ENCODE measurements at regions not wholly inside any gene's neighbourhood (a gene's known extent, or its start where the extent isn't known, plus 50 kb on each side); places are given as distances from the start of the nearest gene placed in this dataset.

DNA sequence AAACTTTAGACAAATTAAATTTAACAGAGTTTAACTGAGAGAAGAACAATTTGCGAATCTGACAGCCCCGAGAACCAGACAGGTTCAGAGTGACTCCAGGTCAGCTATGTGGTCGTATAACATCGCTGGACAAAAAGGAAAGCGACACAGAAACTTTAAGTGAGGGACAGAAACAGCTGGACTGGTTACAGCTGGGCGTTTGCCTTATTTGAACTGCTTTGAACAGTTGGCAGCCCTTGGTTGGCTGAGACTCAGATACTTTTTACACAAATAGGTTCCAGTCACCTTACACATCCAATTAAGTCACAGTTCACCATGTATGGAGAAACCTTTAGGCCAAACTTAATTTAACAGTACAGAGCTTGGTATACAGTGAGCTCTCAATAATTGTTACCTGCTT is 436.9 kb downstream of the GUCY1A2 start:
- no peak for DNase-seq (ENCODE audit: low spot score)

DNA sequence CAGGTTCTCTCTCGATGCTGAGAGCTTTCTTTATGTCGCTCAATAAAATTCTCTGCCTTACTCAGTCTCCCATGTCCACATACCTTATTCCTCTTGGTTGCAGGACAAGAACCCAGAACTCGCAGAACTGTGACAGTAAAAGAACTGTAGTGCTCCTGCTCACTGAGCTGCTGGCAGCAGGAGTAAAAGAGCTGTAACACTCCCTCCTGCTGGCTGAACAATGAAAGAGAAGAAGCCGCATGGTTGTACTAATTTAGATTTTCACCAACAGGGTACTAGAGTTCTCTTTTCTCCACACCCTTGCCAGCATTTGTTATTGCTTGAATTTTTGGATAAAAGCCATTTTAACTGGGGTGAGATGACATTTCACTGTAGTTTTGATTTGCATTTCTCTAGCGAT is 433.2 kb downstream of the GUCY1A2 start:
- peak; percentile 10 for DNase-seq (ENCODE audit: low spot score)

DNA sequence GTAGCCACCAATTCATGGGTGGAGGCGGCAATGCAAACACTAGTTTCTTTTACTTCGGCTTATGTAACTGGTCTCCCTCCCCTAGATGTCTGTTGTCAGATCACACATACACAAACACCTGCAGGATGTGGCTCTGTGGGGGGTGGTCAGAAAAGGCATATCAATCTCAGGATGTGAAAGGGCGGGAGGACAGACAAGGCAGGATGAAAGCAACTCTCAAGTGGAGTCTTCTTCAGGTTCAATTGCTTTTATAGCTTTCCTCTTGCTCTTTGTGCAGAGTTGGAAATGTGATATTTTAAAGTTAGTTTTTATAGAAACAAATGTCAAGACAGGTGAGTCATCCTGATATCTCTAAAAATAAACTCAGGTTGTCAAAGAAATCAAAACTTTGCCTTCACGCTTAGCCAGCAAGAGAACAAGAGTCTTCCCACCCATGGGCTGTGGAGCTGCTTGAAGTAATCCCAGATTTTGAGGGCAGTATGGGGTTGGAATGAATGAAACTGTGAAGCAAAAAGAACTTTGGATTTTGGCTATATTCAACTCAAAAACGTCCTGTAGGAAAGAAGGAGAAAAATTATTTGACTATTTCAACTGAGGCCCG is 423.4 kb downstream of the GUCY1A2 start:
- no peak for DNase-seq (ENCODE audit: low spot score)

DNA sequence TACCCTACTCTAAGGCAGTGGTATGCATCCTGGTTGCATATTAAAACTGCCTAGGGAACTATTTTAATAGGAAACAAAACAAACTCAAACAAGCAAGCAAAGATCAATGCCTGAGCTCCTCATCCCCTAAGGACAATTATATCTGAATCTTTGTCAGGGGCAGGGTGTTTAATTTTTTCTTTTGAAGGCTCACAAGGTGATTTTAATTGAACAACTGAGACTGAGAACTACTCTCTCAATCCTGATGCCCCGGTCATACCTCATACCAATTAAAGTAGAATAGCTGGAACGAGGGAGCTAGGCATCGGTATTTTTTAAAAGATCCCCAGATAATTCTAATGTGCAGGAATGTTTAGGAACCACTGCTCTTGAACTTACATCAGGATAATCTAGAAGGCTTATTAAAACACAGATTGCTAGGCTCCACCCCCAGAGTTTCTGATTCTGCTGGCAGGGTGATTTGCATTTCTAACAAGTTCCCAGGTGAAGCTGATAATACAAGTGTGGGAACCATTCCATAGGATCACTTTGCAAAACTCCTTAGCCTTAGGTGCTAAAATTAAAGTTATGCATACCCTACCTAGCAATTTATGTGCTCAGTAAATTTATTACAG is 416.5 kb downstream of the GUCY1A2 start:
- no peak for DNase-seq (ENCODE audit: low spot score)

DNA sequence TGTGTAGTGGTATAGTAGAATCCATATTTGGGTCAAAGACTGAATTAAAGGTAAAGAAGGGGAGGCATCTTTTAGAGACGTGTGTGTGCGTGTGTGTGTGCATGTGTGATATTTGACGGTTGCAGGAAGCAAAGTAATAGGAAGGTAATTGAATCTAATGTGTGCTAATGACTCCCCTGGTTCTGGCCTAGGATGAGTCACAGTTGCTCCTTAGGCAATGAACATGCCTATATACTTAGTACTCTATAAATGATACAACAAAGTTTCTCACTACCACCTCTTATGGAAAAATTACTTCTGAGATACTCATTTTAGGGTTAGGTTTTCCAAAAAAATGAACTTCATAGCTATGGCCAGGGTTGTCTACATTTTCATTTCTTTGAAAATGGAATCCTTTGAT is 409.6 kb downstream of the GUCY1A2 start:
- DNase-seq (ENCODE audit: low spot score): no peak

DNA sequence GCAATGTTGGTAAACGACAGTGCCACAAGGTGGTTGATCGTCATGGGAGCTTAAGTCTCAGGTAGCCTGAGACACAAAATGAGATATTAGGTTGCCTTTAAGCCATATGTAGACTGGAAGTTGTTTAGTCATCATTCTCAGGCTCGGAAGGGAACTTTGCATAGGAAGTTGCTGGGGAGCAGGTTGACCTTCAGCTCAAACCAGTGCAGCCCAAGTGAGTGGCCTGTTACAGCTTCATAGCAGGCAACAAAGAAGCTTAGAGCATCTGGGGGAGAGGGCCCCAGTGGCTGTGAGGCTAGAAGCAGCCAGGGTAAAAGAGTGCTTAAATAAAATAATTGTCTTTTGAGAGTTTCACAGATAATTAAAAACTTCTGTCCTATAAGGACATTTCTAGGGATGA is 404.0 kb downstream of the GUCY1A2 start:
- DNase-seq (ENCODE audit: low spot score): no peak

DNA sequence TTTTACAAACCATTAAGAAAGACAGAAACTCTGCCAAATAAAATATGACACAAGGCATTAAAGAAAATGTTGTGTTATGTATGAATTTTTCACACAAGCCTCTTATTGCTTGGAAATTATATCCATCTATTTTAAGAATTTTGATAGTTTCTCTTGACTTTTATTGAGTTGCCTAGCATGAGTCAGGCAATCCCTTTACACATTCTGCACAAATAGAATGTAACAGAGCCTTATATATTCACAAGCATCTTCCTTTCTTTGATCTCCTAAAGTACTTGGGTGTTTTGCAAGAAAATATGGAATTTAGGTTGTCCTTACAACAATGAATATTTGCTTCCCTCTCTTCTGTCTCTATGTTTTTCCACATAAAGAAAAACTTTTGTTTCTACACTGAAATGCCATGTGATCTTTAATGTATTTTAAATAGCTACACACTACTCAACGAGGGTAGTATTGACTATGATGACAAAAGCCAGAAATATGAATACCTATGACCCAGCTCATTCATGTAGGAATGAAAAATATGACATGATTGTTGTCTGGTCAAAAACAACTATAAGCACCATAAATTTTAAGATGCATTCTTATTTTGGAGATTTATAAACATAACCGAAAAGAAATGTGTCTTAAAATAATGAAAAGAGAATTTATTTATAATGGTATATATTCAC is 398.8 kb downstream of the GUCY1A2 start:
- no peak for DNase-seq (ENCODE audit: low spot score)

DNA sequence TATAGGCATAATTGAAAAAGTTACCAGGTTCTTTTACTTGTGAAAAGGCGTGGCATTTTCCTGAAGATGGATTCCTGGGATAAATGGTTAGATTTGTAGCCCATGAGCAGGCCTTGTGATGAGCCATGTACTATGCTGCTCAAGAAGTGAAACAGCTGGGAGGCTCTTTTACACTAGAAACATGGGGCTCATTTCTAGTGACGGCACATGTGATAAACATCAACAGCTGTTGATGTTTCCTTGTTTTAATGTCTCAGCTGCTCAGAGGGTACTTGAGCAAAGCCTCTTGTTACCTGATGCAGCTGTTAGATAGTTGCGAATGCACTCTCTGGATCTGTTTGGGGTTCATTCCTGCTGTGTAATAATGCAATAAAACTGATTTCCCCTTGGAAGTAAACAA is 396.8 kb downstream of the GUCY1A2 start:
- no peak for DNase-seq (ENCODE audit: low spot score)
